HG02623 (cell line): ENCODE measurements at regions not wholly inside any gene's neighbourhood (a gene's known extent, or its start where the extent isn't known, plus 50 kb on each side); places are given as distances from the start of the nearest gene placed in this dataset.

ENCODE experiments used
- ATAC-seq: cut with Tn5 transposase; IDR thresholded peaks from one replicate; pipeline ENCODE4 v1.9.1; 2021; ENCODE audit warnings: moderate library complexity; ENCODE audit not compliant: unreplicated experiment

DNA sequence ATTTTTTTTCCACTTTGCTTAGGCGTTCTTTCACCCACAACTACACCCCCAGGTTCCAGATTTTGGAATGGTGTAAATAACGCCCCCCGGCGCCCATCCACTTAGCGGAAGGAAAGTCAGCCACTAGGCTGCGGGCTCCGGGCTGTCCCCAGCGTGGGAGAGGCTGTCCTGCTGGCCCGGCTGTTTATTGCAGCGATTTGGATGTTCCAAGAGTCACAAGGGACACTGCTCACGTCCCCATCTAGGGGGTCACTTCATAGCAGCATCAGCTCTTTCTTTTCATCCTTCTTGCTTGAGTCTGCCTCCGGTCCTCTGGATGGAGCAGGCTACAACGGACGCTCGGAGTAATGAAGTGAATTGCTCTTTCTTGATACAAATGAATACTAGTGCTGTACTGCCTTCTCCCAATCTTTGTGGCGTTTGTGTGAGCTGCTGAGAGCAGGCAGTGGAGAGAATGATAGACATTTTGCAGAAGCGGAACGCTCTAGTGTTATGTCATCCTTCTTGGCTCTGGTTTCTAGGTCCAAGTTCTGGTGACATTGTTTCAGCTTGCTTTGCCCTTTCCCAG is 50.7 kb upstream of the PAIP2B start:
- ATAC-seq, result no peak

DNA sequence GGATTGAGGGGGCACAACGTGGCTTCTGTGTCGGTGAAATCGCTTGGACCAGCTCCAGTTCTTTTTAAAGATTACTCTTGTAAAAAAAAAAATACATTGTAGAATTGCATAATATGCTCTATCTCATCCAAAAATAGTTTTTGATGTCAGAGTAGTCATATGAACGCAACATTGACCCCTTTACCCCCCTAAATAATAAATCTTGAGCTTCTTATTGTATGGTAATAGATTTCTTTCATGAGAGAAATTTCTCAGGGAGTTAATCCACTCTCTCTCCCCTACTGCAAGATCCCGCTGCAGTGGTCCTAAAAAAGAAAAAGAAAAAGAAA is 50.2 kb upstream of the PAIP2B start:
- ATAC-seq, result no peak

DNA sequence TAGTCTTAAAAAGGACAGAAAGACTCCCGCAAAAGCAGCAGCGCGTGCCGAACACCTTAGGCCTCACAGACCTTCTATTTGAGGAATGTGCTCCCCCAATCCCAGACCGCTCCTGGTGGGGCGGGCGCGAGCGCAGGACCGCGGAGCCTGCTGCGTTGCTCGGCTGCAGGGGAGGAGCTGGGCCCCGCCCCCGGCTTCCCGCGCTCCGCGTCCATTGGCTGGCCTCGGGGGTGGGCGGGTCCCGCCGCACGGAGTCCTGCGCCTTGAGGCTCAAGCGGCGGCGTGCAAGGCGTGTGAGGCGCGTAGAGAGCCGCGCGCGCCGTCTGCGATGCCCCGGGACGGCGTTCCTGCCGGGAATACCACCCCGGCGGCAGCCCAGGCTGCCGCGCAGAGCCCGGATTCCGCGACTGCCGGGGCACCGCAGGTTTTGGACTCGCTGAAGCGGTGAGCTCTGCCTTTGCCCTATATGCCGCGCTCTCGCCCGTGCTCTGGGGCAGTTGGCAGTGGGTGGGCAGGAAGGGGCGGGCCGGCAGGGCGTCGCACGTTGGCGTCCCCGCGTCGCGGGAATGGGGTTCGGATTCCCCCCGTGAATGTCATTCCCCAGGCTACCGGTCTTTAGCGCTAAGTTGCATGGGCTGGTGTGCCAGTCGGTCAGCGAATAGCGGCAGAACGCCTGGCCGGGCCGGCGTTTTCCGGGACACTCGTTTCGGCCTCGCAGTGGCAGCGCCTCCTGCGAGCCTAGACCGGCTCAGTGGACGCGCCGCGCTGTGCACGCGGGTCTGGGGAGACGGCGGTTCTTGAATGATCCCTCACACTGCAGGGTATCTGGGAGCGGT is 49.6 kb upstream of the PAIP2B start:
- peak; percentile 97 for ATAC-seq
